ENCODE measurements at regions not wholly inside any gene's neighbourhood (a gene's known extent, or its start where the extent isn't known, plus 50 kb on each side); places are given as distances from the start of the nearest gene placed in this dataset.

GRCh38 chr2:120485096-120485495 is 139.2 kb downstream of the INHBB start:
- TF ChIP-seq, protein P1, sequence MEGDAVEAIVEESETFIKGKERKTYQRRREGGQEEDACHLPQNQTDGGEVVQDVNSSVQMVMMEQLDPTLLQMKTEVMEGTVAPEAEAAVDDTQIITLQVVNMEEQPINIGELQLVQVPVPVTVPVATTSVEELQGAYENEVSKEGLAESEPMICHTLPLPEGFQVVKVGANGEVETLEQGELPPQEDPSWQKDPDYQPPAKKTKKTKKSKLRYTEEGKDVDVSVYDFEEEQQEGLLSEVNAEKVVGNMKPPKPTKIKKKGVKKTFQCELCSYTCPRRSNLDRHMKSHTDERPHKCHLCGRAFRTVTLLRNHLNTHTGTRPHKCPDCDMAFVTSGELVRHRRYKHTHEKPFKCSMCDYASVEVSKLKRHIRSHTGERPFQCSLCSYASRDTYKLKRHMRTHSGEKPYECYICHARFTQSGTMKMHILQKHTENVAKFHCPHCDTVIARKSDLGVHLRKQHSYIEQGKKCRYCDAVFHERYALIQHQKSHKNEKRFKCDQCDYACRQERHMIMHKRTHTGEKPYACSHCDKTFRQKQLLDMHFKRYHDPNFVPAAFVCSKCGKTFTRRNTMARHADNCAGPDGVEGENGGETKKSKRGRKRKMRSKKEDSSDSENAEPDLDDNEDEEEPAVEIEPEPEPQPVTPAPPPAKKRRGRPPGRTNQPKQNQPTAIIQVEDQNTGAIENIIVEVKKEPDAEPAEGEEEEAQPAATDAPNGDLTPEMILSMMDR (IDR thresholded peaks at IDR 0.05) = no peak
- Histone ChIP-seq H3K27me3 (peaks cover 0 to 9% of the 10 kb centered on the region in 2 donors), H3K4me3 (no peak overlapping the region), H3K9me3 (no peaks in the 10 kb centered on the region), H3K36me3 (no peaks in the 10 kb centered on the region), H3K4me1 (no peaks in the 10 kb centered on the region), H3K27ac (no peak overlapping the region)
- intact Hi-C loops (cut with DNase I; ENCODE audit: low total_unique reads) = no loop called here
- DNase-seq = no peak

DNA sequence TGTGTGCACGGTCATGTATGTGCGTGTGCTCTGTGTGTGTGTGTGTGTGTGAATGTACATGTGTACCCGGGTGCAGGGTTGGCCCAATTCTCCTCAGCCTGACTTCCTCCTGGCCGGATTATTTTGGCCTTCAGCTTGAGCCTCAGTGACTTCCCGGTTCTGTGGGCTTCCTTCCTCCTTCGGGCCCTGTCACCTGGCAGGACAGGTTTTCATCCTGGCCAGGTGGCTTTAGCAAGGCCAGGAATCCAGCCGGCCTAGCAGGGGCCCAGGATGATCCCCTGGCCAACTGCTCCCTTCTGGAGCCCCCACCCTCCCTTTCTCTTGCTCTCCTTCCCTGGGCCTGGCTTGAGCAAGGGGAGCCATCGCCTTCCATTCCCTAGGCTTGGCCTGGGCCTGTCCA is 140.5 kb downstream of the INHBB start:
- H3K27ac ChIP-seq = no peak overlapping the region
- DNase-seq = no peak
- intact Hi-C loops (cut with DNase I; ENCODE audit: low total_unique reads) = no loop called here
- peaks cover 0 to 9% of the 10 kb centered on the region in 2 donors for H3K27me3 ChIP-seq
- H3K9me3 ChIP-seq = no peaks in the 10 kb centered on the region
- H3K36me3 ChIP-seq = no peaks in the 10 kb centered on the region
- no peak overlapping the region for H3K4me3 ChIP-seq
- TF ChIP-seq, protein P1 (IDR thresholded peaks at IDR 0.05) = no peak
- no peaks in the 10 kb centered on the region for H3K4me1 ChIP-seq

DNA sequence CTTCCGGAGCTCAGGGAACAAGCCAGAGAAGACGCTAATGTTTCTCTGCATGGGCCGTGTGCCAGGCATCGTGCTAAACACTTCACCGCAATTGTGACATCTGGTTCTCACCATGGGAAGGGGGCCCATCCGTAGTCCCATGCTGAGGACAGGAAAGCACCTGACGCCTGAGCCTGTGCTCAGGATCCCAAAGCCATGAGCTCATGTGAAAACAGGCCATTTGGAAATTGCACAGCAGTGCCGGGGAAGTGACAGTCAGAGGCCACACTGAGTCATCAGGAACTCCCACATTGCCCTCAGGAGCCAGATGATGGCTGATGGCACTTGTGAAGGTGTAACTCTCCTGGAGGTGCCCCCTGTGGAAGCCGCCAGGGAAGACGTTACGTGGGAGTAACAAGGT is 141.0 kb downstream of the INHBB start:
- intact Hi-C loops (cut with DNase I; ENCODE audit: low total_unique reads) = no loop called here
- no peak overlapping the region for H3K27ac ChIP-seq
- no peak for DNase-seq
- TF ChIP-seq, protein P1 (IDR thresholded peaks at IDR 0.05) = no peak
- no peaks in the 10 kb centered on the region for H3K4me1 ChIP-seq
- peaks cover 0 to 9% of the 10 kb centered on the region in 2 donors for H3K27me3 ChIP-seq
- H3K4me3 ChIP-seq = no peak overlapping the region
- H3K36me3 ChIP-seq = no peaks in the 10 kb centered on the region
- H3K9me3 ChIP-seq = no peaks in the 10 kb centered on the region

- Histone ChIP-seq H3K36me3 (no peaks in the 10 kb centered on the region), H3K4me3 (no peak overlapping the region), H3K4me1 (no peaks in the 10 kb centered on the region), H3K27ac (no peak overlapping the region), H3K9me3 (no peaks in the 10 kb centered on the region), H3K27me3 (peaks cover 0 to 9% of the 10 kb centered on the region in 2 donors)
- TF ChIP-seq, protein P1 (IDR thresholded peaks at IDR 0.05) = no peak
- intact Hi-C loops (cut with DNase I; ENCODE audit: low total_unique reads) = no loop called here
- no peak for DNase-seq
These were observed 142.6 kb downstream of the INHBB start for GRCh38 chr2:120488531-120488930.

GRCh38 chr2:120489023-120489422 is 143.1 kb downstream of the INHBB start:
- Histone ChIP-seq H3K9me3 (no peaks in the 10 kb centered on the region), H3K4me1 (no peaks in the 10 kb centered on the region), H3K27me3 (peaks cover 0 to 9% of the 10 kb centered on the region in 2 donors), H3K27ac (no peak overlapping the region), H3K4me3 (no peak overlapping the region), H3K36me3 (no peaks in the 10 kb centered on the region)
- intact Hi-C loops (cut with DNase I; ENCODE audit: low total_unique reads) = no loop called here
- TF ChIP-seq, protein P1 (IDR thresholded peaks at IDR 0.05) = no peak
- DNase-seq = no peak

Measured in tibial artery (tissue), 4 donors.